HG03457 (cell line): ENCODE measurements at regions not wholly inside any gene's neighbourhood (a gene's known extent, or its start where the extent isn't known, plus 50 kb on each side); places are given as distances from the start of the nearest gene placed in this dataset.
"Not testable (repeated sequence)": the region's sequence is repeated elsewhere in the genome, so short reads cannot be mapped to it uniquely, and the experiment has no call there.

ENCODE experiments used
- ATAC-seq: cut with Tn5 transposase; IDR thresholded peaks from one replicate; pipeline ENCODE4 v1.9.1; 2021; ENCODE audit warnings: moderate number of reproducible peaks; ENCODE audit not compliant: unreplicated experiment

DNA sequence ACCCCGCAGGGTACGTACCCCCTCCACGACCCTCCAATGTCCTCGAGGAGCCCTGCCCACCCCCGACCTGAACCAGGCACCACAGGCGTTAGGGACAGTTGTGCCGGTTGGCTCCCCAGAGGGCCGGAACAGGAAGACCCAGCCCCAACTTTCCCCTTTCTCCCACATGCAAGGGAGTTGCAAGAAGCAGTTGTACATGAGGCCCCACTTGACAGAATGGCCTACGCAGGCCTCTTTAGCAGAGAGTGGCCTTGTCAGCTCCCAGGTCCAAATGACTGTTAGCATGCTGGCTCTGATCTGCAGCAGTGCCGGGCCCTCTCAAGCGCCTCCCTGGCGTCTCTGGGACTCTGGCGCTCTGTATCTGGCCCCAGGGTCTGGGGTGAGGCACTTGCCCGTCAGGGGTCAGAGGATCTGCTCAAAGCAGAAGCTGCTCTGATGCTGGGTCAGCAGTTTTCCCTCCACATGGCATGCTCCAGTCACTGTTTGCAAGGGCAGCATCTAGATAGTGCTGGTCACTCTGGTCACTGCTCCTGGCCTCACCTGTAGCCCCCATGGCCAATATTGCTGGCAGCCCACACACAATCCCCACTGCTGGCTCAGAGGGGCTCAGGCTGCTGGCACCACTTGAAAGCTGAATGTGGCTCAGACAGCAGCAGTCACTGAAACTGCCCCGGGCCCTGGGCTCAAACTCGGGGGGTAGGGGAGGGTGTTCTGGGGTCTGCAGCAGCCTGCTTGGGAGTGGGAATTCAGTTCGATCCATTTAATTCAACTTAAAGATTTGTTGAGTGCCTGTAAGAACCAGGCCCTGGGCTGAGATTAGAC lies 254.5 kb downstream of the FAM43A start:
- ATAC-seq = no peak

DNA sequence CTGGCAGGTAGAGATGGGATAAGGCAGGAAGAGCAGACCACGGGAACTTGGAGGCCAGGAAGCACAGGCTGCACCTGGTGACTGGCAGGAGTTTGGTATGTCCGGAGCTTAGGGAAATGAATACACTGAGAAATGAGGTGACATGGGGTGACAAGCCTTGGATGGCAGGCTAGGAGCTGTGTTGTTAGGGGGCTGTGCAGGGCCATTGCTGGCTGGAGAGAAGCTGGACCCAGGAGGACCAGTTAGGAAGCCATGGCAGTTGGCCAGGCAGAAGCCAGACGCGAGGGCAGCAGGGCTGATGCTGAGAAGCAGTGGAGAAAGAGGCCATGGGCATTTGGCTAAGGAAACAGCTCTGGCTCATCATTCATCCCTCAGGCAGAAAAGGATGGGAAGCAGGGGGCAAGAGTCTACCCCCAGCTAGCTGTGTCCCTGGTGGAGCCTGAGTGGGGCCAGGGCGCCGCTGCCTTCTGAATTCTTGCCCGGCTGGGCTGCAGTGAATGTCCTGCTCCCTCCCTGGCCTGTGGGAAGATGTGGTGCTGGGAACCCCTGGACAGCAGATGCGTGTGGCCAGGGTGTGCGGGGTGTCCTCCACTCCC lies 255.8 kb downstream of the FAM43A start:
- no peak for ATAC-seq

DNA sequence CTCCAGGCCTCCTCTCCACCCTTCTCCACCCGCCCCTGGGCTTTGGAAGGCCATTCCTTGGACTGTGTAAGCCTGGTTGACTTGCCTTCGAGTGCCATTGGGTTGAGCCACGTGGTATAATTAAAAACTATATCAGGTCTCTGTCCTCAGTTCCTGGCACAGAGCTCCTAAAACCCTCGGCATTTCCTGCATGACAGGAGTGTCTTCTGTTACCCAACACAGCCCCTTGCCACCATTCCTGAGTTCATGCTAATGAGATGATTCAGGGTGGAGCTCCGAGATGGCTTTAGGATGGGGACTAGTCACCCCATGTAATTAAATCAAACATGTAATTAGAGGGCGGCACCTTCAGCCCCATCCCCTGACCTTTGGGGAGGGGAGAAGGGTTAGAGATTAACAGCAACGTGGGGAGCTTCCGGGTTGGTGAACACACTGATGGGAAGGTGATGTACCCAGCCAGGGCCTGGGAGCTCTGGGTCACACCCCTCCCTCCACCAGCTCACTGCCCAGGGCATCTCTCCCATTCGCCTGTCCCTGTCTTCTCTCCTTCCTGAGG lies 256.4 kb downstream of the FAM43A start:
- no peak for ATAC-seq

DNA sequence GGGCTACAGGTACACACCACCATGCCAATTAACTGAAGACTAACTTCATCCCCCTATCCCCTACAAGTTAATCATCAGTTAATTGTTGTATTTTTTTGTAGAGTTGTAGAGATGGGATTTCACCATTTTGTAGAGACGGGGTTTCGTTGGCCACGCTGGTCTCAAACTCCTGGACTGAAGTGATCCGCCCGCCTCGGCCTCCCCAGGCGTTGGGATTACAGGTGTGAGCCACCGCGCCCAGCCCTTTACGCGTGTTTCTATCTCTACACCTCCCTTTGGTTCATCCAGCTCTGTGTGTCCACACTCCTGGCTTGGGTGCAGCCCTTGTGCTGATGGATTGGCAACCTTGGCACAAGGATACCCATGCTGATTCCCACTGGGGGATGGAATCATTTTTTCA lies 258.8 kb downstream of the FAM43A start:
- no peak for ATAC-seq

DNA sequence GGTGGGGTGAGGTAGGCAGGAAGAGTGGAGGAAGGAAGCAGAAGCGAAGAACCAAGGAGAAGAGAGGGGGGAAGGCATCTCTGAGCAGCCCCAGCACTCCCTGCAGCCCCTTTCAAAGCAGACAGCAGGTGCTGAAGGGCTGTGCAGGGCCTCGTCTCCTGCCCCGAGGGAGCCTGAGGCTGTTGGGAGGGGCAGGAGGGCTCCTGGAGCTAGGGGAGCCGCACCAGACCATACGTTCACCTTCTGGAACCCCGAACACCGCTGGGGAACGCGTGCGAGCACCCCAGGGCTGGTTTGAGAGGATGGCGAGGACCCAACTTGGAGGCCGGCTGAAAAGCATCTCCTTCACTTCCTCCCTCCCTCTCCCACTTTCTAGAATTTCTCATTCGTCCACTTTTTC lies 259.8 kb downstream of the FAM43A start:
- no peak for ATAC-seq

DNA sequence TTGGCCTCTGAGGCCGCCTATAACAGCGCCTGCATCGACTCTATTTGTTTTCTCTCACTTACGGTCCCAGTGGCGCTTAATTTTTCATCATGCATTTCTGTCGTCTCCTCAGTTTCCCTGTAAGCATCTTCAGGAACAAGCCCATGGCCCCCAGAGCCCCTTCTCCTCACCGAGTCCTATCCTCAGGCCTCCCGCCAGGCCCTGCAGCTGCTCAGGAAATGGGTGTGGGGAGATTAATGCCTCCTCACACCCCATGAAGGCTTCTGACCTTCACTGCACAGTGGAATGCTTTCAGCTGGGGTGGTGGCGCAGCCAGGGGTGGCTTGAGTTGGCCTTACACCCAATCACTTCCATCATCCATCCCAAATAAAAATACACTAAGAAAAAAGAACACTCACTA lies 260.4 kb downstream of the FAM43A start:
- no peak for ATAC-seq

DNA sequence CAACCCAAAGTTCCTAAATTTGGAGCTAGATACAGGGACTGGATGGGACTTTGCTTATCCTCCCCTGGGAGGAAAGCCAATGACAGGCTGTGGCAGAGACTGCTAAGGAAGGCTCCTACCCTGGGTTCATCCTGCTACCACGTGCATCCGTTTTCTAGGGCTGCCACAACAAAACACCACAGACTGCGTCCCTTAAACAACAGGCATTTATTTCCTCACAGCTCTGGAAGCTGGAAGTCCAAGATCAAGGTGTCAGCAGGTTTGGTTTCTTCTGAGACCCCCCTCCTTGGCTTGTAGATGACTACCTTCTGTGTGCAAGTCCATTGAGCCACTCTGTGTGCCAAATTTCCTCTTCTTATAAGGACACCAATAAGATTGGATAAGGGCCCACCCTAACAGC lies 263.9 kb downstream of the FAM43A start:
- ATAC-seq = no peak

DNA sequence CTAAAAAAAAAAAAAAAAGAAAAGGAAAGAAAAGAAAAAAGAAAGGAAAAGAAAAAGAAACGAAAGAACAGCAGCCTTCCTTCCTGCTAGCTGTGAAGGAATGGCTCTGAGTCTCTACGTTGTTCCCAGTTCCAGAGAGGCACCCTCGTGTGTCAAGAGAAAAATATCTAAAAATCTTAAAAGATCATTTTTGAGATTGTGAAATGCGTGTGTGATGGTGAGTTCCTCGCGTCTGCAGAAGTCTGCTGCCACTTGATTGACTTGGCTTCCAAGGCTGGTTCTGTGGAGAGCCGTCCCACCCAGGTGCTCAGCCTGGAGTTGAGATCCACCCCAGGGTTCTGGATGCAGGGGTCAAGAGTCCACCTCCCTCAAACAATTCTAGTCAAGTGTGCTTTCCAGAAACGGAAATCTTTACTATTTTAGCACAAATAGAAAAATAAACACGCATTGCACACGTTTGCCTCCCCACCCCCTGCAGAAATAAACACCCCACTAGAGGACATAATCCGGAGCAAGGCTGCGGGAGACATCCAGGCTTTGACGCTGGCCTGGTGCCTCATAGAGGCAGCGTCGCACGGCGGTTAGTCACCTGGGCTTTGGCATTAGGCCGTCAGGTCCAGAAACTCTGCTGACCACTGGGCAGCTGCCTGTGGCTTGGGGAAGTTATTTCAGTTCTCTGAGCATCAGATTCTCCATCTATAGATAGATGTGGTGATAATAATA lies 265.4 kb downstream of the FAM43A start:
- ATAC-seq = no peak

DNA sequence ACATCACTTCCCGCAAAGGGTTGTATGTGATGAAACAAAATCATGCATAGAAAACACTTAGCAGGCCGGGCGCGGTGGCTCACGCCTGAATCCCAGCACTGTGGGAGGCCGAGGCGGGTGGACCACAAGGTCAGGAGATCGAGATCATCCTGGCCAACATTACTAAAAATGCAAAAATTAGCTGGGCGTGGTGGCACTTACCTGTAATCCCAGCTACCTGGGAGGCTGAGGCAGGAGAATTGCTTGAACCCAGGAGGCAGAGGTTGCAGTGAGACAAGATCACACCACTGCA lies 265.9 kb downstream of the FAM43A start:
- ATAC-seq = not testable (repeated sequence)

DNA sequence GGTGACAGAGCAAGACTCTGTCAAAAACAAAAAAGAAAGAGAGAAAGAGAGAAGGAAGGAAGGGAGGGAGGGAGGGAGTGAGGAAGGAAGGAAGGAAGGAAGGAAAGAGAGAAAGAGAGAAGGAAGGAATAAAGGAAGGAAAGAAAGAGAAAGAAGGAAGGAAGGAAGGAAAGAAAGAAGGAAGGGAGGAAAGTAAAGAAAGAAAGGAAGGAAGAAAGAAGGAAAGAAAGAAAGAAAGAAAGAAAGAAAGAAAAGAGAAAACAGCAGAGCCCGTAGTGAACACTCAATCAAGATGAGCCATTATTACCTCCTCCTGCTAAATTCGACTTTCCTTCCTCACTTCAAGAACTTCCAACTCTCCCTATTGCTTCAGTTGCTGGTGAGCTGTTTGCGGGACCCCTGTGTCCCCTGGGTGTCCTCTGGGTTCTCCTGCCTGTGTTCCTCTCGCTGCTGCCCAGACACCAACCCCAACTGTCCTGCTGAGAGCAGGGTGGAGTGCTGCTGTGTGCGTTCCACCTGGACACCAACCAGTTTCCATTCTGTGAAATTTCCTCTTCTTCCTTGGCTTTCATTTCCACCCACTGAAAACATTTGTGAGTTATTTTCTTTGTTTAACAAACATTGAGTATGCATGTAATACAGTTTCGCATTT lies 266.4 kb downstream of the FAM43A start:
- no peak for ATAC-seq

DNA sequence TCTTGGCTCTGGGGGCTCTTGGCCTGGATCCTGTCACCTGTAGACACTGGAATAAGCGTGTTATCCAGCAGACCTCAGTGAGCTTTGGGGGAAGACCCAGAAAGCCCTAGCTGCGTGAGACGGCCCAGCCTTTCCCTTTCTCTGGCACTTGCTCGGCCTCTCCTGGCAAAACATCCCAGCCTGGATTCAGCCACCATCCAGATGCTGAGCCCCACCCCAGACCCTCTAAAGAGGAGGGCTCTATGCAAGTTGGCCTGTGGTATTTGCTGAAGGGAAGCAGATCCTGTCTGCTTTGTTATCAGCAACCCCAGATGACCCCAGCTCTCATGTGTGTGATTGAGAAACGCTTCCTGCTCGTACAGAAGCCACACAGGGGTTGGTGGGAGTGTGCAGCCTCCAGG lies 267.2 kb downstream of the FAM43A start:
- ATAC-seq = no peak

DNA sequence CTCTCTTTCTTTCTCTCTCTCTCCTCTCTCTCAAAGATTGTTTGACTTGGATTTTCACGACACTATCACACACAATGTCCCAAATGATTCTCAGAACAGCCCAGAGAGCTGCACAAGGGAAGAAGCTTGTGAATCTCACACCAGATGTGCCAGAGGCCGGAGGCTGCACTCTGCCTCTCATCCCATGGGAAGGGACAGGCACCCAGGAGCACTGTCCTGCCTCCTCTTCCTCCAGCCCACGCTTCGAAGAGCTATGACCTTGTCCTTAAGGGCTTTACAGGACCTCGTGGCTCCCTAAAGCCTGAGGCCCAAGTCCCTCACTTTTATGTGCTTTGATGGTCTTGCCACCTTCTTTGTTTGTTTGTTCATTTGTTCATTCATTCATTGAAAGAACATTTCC lies 267.6 kb downstream of the FAM43A start:
- ATAC-seq = no peak

DNA sequence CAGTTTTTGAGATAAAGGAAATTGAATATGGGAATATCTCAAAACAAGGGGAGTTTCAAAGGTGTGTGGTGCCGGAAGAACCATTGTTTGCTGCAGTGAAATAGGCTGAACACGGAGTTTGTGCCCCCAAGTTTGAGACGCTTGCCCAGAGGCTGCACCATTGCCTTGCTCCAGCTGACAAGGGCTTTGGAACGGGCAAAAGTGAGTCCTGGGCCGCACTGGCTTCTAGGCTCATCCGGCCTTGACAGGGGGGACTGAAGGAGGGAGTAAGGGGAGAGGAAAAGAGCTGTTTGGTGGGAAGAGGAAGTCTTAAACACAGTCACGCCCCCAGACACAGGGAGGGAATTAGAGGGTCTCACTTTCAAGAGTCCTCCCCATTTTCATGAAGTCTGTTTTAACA lies 269.9 kb downstream of the FAM43A start:
- ATAC-seq = no peak

DNA sequence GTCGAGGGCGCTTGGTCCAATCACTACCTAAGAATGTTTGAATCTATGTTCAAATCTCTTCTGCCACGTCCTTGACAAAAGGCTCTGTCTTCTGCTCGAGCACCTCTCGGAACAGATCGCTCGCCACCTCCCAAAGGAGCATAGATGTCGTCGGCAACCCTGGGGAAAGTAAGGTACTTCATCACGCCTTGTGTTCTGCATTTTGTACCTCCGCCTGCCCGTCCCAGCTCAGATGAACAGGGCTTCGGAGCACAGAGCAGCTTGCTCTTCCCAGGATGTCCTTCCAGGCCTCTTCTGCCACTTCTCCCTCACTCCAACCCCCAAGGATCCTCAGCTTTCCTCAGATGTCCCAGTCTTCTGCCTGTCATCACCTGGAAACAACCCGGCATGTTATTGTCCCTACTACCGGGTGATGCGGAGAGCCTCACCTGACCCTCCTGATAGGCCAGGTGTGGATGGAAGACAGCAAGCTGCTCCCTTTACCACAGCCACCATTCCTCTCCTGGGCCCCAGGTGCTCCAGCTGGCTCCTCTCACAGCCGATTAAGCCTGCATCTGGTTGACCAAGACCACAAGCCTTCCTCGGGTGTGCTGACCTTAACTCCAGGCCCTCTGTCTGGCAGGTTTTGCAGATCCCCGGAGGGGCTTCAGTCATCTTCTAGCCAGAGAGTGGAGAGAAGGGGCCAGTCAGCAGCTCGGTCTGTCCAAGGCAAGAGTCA lies 270.5 kb downstream of the FAM43A start:
- ATAC-seq = no peak

DNA sequence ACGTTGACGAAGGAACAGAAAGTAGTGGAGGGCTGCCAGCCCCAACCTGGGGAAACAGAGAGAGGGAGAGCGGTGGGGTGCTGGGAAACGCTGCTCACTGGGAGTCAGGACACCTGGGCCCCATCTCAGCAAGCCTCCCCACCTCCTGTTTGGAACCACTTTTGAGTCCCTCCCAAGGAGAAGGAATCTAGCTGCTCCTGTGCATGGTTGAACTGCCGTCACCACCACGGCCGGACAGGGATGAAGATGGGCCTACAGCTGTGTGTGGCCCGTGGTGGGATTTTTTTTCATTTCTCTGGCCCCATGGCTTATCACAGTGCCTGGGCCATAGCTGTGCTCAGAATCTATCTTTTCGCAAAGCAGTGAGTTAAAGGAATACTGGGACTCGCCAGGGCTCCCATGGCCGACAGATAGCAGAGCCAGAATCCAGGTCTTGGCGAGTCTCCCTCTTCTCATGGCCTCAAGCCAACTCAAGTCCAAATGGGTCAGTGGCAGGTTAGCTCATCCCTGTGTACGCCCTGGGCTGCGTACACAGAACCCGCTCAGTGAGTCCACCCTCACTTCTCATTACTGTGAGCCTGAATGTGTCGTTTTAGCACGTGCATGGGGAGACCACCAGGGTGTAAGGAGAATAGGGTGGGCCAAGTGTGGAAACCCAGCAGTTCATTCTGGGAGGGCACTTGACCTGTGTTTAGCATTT lies 271.2 kb downstream of the FAM43A start:
- no peak for ATAC-seq

DNA sequence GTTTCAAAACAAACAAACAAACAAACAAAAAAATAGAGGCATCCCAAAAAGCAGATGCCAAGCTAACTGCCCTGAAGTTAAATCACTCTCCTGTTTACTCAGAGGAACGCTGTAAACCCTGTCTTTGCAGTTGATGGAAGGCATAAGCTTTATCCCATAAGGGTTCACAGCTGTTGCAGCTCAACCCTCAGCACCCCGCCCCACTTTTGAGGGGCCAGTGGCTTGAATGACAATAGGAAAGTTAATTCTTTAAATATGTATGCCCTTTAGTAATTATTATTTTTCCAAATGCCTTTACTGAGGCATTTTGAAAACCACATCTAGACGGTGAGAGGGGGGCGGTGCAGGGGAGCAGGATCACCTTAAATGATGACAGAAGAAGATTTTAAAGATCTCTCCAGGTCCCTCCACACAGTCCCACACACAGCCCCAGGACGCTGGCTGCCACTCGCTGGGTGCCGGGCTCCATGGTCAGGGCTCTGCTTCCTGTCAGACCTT lies 272.1 kb downstream of the FAM43A start:
- ATAC-seq = no peak

DNA sequence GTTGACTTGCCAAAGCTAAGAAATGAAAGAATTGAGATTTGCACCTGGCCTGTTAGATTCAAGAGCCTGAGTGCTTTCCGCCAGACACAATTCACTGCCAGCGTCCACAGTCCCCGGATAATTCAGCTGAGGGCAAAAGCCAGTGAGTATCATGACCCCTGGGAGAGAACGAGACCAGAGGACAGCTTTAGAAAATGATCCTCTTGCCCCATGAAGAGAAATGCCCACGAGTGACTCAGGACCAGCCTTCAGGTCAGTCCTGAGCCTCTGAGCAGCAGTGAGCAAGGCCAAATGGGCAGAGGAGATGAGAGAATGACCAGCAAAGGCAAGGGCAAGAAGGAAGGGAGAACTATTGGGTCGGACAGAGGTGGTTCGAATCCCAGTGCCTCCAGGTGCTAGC lies 273.5 kb downstream of the FAM43A start:
- no peak for ATAC-seq

DNA sequence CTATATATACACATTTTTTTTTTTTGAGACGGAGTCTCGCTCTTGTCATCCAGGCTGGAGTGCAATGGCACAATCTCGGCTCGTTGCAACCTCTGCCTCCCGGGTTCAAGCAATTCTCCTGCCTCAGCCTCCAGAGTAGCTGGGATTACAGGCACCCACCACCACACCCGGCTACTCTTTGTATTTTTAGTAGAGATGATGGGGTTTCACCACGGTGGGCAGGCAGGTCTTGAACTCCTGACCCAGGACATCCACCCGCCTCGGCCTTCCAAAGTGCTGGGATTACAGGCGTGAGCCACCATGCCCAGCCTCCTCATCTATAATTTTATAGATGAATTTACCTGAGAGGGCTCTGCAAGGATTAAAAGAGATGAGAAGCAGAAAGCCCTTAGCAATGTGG lies 274.0 kb downstream of the FAM43A start:
- ATAC-seq = not testable (repeated sequence)

DNA sequence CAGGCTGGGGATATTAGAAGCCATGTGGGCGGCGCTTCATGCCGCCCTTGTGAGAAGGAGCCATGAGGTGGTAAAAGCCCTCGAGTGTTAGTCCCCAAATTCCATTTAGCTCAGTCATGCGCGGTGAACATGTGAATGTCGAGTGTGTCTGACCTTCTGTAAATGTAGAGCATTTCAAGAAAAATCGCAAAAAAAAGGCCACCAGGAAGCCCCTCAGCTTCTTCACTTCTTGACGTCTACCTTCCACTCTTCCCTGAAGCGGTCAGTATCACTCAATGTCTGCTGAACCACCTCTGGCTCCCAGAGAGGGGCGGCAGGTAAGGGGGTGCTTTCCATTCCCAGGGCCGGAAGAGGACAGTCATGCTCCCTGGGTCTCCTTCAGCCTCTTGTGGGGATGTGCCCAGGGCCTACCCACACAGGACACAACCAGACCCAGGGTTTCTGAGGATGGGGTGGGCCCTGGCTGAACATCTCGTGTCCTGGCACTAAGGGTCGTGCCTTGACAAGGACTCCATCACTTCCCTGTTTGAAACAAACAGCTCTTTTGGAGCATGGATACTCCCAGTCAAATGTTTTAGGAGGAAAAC lies 274.9 kb downstream of the FAM43A start:
- no peak for ATAC-seq

DNA sequence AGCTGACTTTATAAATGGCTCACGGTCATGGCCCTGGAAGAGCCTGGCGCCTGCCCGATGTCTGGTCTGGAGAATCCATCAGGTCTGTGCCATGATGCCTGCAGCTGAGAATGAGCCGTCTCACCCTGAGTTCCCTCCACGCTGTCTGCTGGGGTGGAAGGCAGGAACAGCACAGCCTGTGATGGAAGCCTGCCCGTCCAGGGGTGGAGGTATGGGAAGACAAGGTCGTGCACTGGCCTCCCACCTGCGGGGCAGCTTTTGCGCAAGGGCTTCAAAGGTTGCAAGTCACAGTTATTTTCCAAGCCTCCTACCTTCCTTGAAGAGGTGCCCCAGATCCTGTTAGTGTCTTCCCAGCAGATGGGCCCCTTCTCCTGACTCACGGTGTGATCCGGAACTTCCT lies 275.5 kb downstream of the FAM43A start:
- no peak for ATAC-seq
